Right lobe of liver (tissue), 4 donors: ENCODE measurements at regions not wholly inside any gene's neighbourhood (a gene's known extent, or its start where the extent isn't known, plus 50 kb on each side); places are given as distances from the start of the nearest gene placed in this dataset.

ENCODE experiments used
- POLR2A ChIP-seq: fragments of 450-650 bp; IDR thresholded peaks from one replicate; pipeline ENCODE4 v1.6.1; 2017; ENCODE audit warnings: antibody characterized with exemption, mild to moderate bottlenecking
- TF ChIP-seq, protein P1 (sequence below), 4 donors: fragments of 200-600 bp in 3 of 4; fragments of 450-650 bp in 1 of 4; IDR thresholded peaks; one replicate each; pipeline versions ENCODE4 v1.5.1 to v1.8.0; 2016 to 2022; ENCODE audit warnings: antibody characterized with exemption in 4 of 4, mild to moderate bottlenecking in 2 of 4
- donor health status: DM: no; HTN: no; CAD: no.
- donor health status: DM: no; HTN: no; CAD: no.
- donor health status: DM: no; HTN: yes; CAD: no.

DNA sequence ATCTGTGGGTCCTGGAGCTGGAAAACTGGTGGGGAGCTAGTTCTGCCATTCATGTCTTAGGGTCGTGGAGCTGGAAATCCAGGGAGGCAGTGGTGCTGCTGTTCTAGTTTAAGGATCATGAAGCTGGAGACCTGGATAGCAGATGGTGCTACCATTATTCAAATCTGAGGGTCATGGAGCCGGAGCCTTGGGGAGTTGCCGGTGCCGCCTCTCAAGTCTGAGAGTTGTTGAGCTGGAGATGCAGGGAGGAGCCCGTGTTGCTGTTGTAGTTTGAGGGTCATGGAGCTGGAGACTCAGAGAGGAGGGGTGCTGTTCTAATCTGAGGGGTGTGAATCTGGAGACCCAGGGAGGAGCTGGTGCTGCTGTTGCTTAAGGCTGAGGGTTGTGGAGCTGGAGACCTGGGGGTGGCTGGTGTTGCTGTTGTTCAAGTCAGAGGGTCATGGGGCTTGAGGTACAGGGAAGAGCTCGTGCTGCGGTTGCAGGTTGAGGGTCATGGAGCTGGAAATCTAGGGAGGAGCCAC lies 86.0 kb upstream of the ZNF479 start:
- TF ChIP-seq, protein P1, sequence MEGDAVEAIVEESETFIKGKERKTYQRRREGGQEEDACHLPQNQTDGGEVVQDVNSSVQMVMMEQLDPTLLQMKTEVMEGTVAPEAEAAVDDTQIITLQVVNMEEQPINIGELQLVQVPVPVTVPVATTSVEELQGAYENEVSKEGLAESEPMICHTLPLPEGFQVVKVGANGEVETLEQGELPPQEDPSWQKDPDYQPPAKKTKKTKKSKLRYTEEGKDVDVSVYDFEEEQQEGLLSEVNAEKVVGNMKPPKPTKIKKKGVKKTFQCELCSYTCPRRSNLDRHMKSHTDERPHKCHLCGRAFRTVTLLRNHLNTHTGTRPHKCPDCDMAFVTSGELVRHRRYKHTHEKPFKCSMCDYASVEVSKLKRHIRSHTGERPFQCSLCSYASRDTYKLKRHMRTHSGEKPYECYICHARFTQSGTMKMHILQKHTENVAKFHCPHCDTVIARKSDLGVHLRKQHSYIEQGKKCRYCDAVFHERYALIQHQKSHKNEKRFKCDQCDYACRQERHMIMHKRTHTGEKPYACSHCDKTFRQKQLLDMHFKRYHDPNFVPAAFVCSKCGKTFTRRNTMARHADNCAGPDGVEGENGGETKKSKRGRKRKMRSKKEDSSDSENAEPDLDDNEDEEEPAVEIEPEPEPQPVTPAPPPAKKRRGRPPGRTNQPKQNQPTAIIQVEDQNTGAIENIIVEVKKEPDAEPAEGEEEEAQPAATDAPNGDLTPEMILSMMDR (IDR thresholded peaks at IDR 0.05): no peak
- no peak for TF ChIP-seq POLR2A
